Skeletal muscle tissue (tissue), 3 donors: ENCODE measurements at regions not wholly inside any gene's neighbourhood (a gene's known extent, or its start where the extent isn't known, plus 50 kb on each side); places are given as distances from the start of the nearest gene placed in this dataset.

Experiments used
- H3K27ac ChIP-seq: one replicate; pipeline ENCODE4 v1.7.0; 2013; ENCODE audit warnings: mild to moderate bottlenecking, low read depth, low read length, inconsistent platforms
- H3K27me3 ChIP-seq, 3 donors: one replicate each; pipeline ENCODE4 v1.7.0; 2013; ENCODE audit warnings: low read length in 3 of 3; ENCODE audit not compliant: control insufficient read depth in 3 of 3, insufficient read depth in 3 of 3
- H3K36me3 ChIP-seq, 3 donors: one replicate each; pipeline ENCODE4 v1.7.0; 2013; ENCODE audit warnings: low read length in 3 of 3; ENCODE audit not compliant: control insufficient read depth in 3 of 3, insufficient read depth in 3 of 3
- H3K4me1 ChIP-seq, 3 donors: one replicate each; pipeline ENCODE4 v1.7.0; 2013; ENCODE audit warnings: low read length in 3 of 3, mild to moderate bottlenecking in 3 of 3; ENCODE audit not compliant: control insufficient read depth in 3 of 3, insufficient read depth in 3 of 3
- H3K4me3 ChIP-seq, 3 donors: one replicate each; pipeline ENCODE4 v1.7.0; 2013; ENCODE audit warnings: low read length in 3 of 3
- H3K9ac ChIP-seq, 3 donors: one replicate each; pipeline ENCODE4 v1.7.0; 2013; ENCODE audit warnings: low read length in 3 of 3, mild to moderate bottlenecking in 3 of 3, moderate library complexity in 2 of 3, low read depth in 1 of 3
- H3K9me3 ChIP-seq, 3 donors: one replicate each; pipeline ENCODE4 v1.7.0; 2013; ENCODE audit warnings: low read length in 3 of 3; ENCODE audit not compliant: control insufficient read depth in 3 of 3
- donor health status: Osteomylitis.

- Histone ChIP-seq H3K27ac (no peak overlapping the region), H3K27me3 (no peaks in the 10 kb centered on the region), H3K4me1 (no peaks in the 10 kb centered on the region), H3K4me3 (no peak overlapping the region), H3K9ac (no peak overlapping the region), H3K9me3 (no peaks in the 10 kb centered on the region), H3K36me3 (no peaks in the 10 kb centered on the region)
These were observed 165.5 kb downstream of the SCP2D1 start for GRCh38 chr20:18979132-18979531.

- H3K27ac ChIP-seq = no peak overlapping the region
- H3K9ac ChIP-seq = no peak overlapping the region
- peaks cover 0 to 2% (median 0%) of the 10 kb centered on the region in 3 donors for H3K4me1 ChIP-seq
- no peaks in the 10 kb centered on the region for H3K9me3 ChIP-seq
- no peaks in the 10 kb centered on the region for H3K36me3 ChIP-seq
- H3K27me3 ChIP-seq = no peaks in the 10 kb centered on the region
- no peak overlapping the region for H3K4me3 ChIP-seq
These were observed 168.5 kb downstream of the SCP2D1 start for GRCh38 chr20:18981962-18982539.

- no peaks in the 10 kb centered on the region for H3K9me3 ChIP-seq
- H3K9ac ChIP-seq = no peak overlapping the region
- no peaks in the 10 kb centered on the region for H3K27me3 ChIP-seq
- no peak overlapping the region for H3K27ac ChIP-seq
- peaks cover 0 to 5% (median 0%) of the 10 kb centered on the region in 3 donors for H3K4me1 ChIP-seq
- no peak overlapping the region for H3K4me3 ChIP-seq
- no peaks in the 10 kb centered on the region for H3K36me3 ChIP-seq
These were observed 170.2 kb downstream of the SCP2D1 start for GRCh38 chr20:18983796-18984195.

GRCh38 chr20:18984238-18985200, 170.9 kb downstream of the SCP2D1 start:
- Histone ChIP-seq H3K27ac (no peak overlapping the region), H3K9ac (no peak overlapping the region), H3K36me3 (no peaks in the 10 kb centered on the region), H3K4me1 (peaks cover 0 to 5% (median 0%) of the 10 kb centered on the region in 3 donors), H3K27me3 (no peaks in the 10 kb centered on the region), H3K4me3 (no peak overlapping the region), H3K9me3 (no peaks in the 10 kb centered on the region)

- H3K9me3 ChIP-seq = no peaks in the 10 kb centered on the region
- no peaks in the 10 kb centered on the region for H3K27me3 ChIP-seq
- H3K4me1 ChIP-seq = peaks cover 4 to 6% (median 5%) of the 10 kb centered on the region in 3 donors
- H3K27ac ChIP-seq = no peak overlapping the region
- H3K36me3 ChIP-seq = no peaks in the 10 kb centered on the region
- no peak overlapping the region for H3K9ac ChIP-seq
- no peak overlapping the region for H3K4me3 ChIP-seq
These were observed 172.0 kb downstream of the SCP2D1 start for GRCh38 chr20:18985551-18985950.

GRCh38 chr20:18986146-18986830, 172.7 kb downstream of the SCP2D1 start:
- Histone ChIP-seq H3K4me3 (no peak overlapping the region), H3K36me3 (no peaks in the 10 kb centered on the region), H3K4me1 (peaks cover 4 to 6% (median 6%) of the 10 kb centered on the region in 3 donors), H3K9me3 (no peaks in the 10 kb centered on the region), H3K27ac (peak overlapping the region; percentile 32), H3K27me3 (no peaks in the 10 kb centered on the region), H3K9ac (no peak overlapping the region)

- no peaks in the 10 kb centered on the region for H3K9me3 ChIP-seq
- no peaks in the 10 kb centered on the region for H3K36me3 ChIP-seq
- H3K4me1 ChIP-seq = peaks cover 4 to 7% (median 6%) of the 10 kb centered on the region in 3 donors
- H3K4me3 ChIP-seq = no peak overlapping the region
- H3K27me3 ChIP-seq = no peaks in the 10 kb centered on the region
- no peak overlapping the region for H3K9ac ChIP-seq
- peak overlapping the region; percentile 32 for H3K27ac ChIP-seq
These were observed 173.5 kb downstream of the SCP2D1 start for GRCh38 chr20:18986895-18987580.

GRCh38 chr20:18987781-18988360, 174.3 kb downstream of the SCP2D1 start:
- Histone ChIP-seq H3K36me3 (no peaks in the 10 kb centered on the region), H3K27me3 (no peaks in the 10 kb centered on the region), H3K4me3 (no peak overlapping the region), H3K9me3 (no peaks in the 10 kb centered on the region), H3K9ac (no peak overlapping the region), H3K27ac (no peak overlapping the region), H3K4me1 (peaks cover 4 to 7% (median 6%) of the 10 kb centered on the region in 3 donors)

- Histone ChIP-seq H3K9ac (no peak overlapping the region), H3K27me3 (no peaks in the 10 kb centered on the region), H3K4me3 (no peak overlapping the region), H3K4me1 (peaks cover 4 to 7% (median 6%) of the 10 kb centered on the region in 3 donors), H3K36me3 (no peaks in the 10 kb centered on the region), H3K27ac (no peak overlapping the region), H3K9me3 (no peaks in the 10 kb centered on the region)
These were observed 175.1 kb downstream of the SCP2D1 start for GRCh38 chr20:18988701-18989100.
